ENCODE measurements at regions not wholly inside any gene's neighbourhood (a gene's known extent, or its start where the extent isn't known, plus 50 kb on each side); places are given as distances from the start of the nearest gene placed in this dataset.

- TF ChIP-seq KDM5A (IDR thresholded peaks at IDR 0.05; ENCODE audit: low read length): no peak
- TF ChIP-seq CTCF (IDR thresholded peaks at IDR 0.05; ENCODE audit: control extremely low read depth in 1 of 3, insufficient read depth in 1 of 3, low read depth in 1 of 3, low read length in 3 of 3): no peak
- TF ChIP-seq ATF2 (IDR thresholded peaks at IDR 0.05; ENCODE audit: low read length): no peak
- TF ChIP-seq SP2 (IDR thresholded peaks at IDR 0.05; ENCODE audit: low read length): no peak
- no peak for TF ChIP-seq POLR2A (IDR thresholded peaks at IDR 0.05; ENCODE audit: control extremely low read depth in 1 of 2, low read depth in 2 of 2, low read length in 2 of 2)
- TF ChIP-seq PHF8 (conservative IDR thresholded peaks at IDR 0.05; ENCODE audit: low read depth, low read length): no peak
- no peak for TF ChIP-seq SP1 (IDR thresholded peaks at IDR 0.05; ENCODE audit: low read depth, low read length)
- TF ChIP-seq SIX5 (IDR thresholded peaks at IDR 0.05; ENCODE audit: low read depth, low read length): no peak
- TF ChIP-seq TEAD4 (IDR thresholded peaks at IDR 0.05; ENCODE audit: low read depth, low read length): no peak
- TF ChIP-seq SP4 (IDR thresholded peaks at IDR 0.05; ENCODE audit: low read length): no peak
- TF ChIP-seq JUND (IDR thresholded peaks at IDR 0.05; ENCODE audit: low read length): no peak
- H4K91ac ChIP-seq (replicated peaks; ENCODE audit: insufficient read length, low read length): no peak overlapping the region
- no peaks in the 10 kb centered on the region for H4K20me1 ChIP-seq (replicated peaks in 1 of 2; ENCODE audit: control insufficient read depth in 1 of 2, insufficient read depth in 2 of 2, low read length in 2 of 2)
- H2BK120ac ChIP-seq (replicated peaks; ENCODE audit: low read depth, low read length): no peak overlapping the region
- DNase-seq (ENCODE audit: low read depth in 1 of 2, low spot score in 2 of 2) (no peak), FAIRE-seq (no peak)
- H3K36me3 ChIP-seq (ENCODE audit: control insufficient read depth in 2 of 4, insufficient read depth in 4 of 4, low read length in 3 of 4): no peaks in the 10 kb centered on the region
- no peak overlapping the region for H4K5ac ChIP-seq (ENCODE audit: insufficient read length, low read depth, low read length)
- no peak overlapping the region for H3K14ac ChIP-seq (ENCODE audit: insufficient read length)
- H2BK5ac ChIP-seq (ENCODE audit: low read depth, low read length): no peak overlapping the region
- no peak overlapping the region for H3K4ac ChIP-seq (replicated peaks; ENCODE audit: insufficient read length, low read depth, low read length)
- H2AK5ac ChIP-seq (ENCODE audit: low read depth, low read length): no peak overlapping the region
- H3K79me1 ChIP-seq (ENCODE audit: low read depth, low read length): no peaks in the 10 kb centered on the region
- no peak overlapping the region for H3K4me3 ChIP-seq (ENCODE audit: extremely low read depth in 1 of 4, insufficient read depth in 2 of 4, low read depth in 3 of 4, low read length in 4 of 4)
- no peak overlapping the region for H3K56ac ChIP-seq (replicated peaks; ENCODE audit: insufficient read length, low read depth, low read length)
- H3K23me2 ChIP-seq (ENCODE audit: low read depth, low read length): no peaks in the 10 kb centered on the region
- H3K79me2 ChIP-seq (ENCODE audit: control insufficient read depth in 1 of 2, insufficient read depth in 2 of 2, low read length in 2 of 2): no peaks in the 10 kb centered on the region
- 89% methylated on average over 1 of the region's 1 CpG; no CpG with 5 or more reads in 1 of the 2 experiments for WGBS, 2 experiments (ENCODE audit: extremely low coverage in 1 of 2, insufficient coverage in 1 of 2, insufficient read length in 1 of 2, insufficient replicate concordance in 2 of 2, low coverage in 1 of 2, low lambda C conversion rate in 2 of 2, missing lambda C conversion rate in 1 of 2)
- POLR2A ChIA-PET (ENCODE audit: partially characterized antibody): no interaction called here
- H3K18ac ChIP-seq (ENCODE audit: extremely low read depth, low read length): no peak overlapping the region
- H3K4me1 ChIP-seq (replicated peaks in 1 of 4; ENCODE audit: control insufficient read depth in 3 of 4, insufficient read depth in 4 of 4, low read length in 3 of 4): peaks cover 0 to 3% (median 2%) of the 10 kb centered on the region in 4 experiments; a peak in 3 of 7 replicates
- H3K4me2 ChIP-seq (ENCODE audit: insufficient read depth in 1 of 2, low read depth in 2 of 2, low read length in 2 of 2): no peak overlapping the region
- no peak overlapping the region for H3K23ac ChIP-seq (ENCODE audit: insufficient read length)
- H2BK12ac ChIP-seq (ENCODE audit: low read depth, low read length): no peak overlapping the region
- H3K27ac ChIP-seq (ENCODE audit: low read depth, low read length): no peak overlapping the region
- no peak overlapping the region for H2AFZ ChIP-seq (ENCODE audit: low read length)
- H3K27me3 ChIP-seq (replicated peaks in 1 of 4; ENCODE audit: control insufficient read depth in 3 of 4, extremely low read depth in 1 of 4, insufficient read depth in 3 of 4, low read length in 3 of 4): peaks cover 0 to 5% (median 1%) of the 10 kb centered on the region in 4 experiments; a peak in 2 of 7 replicates
- H4K8ac ChIP-seq (ENCODE audit: extremely low read depth, insufficient read depth, low read length): no peak overlapping the region
- no peak overlapping the region for H2BK20ac ChIP-seq (ENCODE audit: low read length)
- no peak overlapping the region for H3K9ac ChIP-seq (replicated peaks in 1 of 4; ENCODE audit: extremely low read depth in 1 of 4, low read depth in 3 of 4, low read length in 3 of 4)
- no peak overlapping the region for H2BK15ac ChIP-seq (ENCODE audit: low read length)
- CTCF ChIA-PET (ENCODE audit: partially characterized antibody): interaction anchor here (0.6 to 0.9 kb wide), 2 partner anchors 9 to 24 kb away, joined by 3 read pairs; no protein-coding TSS in a partner anchor
- H3K9me3 ChIP-seq (ENCODE audit: insufficient read depth in 2 of 2, low read depth in 1 of 2, low read length in 1 of 2): peaks cover 4 to 11% of the 10 kb centered on the region in 2 experiments; a peak in 2 of 4 replicates
These were observed 614.0 kb downstream of the UTRN start for GRCh38 chr6:144899161-144899560.

All from H1 (cell line).